Stimulated activated CD8-positive, alpha-beta memory T cell treated with anti-CD3 and anti-CD28 coated beads, Interleukin-12 subunit alpha, Interleukin-12 subunit beta, amount 100 ng/mL, for 4 hours (primary cell): ENCODE measurements at regions not wholly inside any gene's neighbourhood (a gene's known extent, or its start where the extent isn't known, plus 50 kb on each side); places are given as distances from the start of the nearest gene placed in this dataset.

ENCODE experiments used
- DNase-seq: peaks from one replicate; pipeline ENCODE4 v3.0.0-alpha.2; 2020; ENCODE audit warnings: low read depth

DNA sequence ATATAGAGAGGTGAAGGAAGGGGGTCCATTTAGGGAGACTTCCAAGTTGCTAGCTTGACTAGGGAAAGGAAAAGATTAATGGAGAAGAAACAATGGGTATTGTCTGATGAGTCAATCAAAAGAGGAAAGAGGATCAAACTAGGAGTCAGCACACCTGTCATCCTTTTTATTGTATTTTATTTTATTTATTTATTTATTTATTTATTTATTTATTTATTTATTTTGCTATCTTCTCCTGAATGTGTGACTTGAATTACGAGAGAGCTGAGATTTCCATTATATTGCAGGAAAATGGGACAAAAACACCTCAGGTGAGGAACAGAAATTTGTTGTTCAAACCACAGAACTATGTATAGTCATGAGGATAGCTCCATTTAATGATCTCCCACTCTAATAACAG, 58.9 kb downstream of the NUDT11 start:
- no peak for DNase-seq

DNA sequence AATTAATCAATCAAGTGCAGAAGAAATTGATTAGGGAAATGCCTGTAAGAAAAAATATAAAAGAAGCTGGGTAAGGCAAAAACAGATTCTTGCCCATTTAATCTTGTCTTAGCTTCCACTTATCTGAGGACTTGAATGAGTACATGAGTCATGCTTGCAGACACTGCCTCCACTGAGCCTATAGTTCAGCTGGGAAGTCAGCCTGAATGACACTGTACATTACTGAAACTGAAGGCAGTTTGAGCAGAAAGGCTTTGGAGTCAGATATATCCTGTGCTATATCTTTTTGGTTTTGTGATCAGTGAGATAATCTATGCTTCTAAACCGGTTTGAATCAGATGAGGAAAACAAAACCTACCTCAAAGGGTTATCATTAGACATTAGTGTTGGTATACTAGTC, 61.3 kb downstream of the NUDT11 start:
- no peak for DNase-seq

DNA sequence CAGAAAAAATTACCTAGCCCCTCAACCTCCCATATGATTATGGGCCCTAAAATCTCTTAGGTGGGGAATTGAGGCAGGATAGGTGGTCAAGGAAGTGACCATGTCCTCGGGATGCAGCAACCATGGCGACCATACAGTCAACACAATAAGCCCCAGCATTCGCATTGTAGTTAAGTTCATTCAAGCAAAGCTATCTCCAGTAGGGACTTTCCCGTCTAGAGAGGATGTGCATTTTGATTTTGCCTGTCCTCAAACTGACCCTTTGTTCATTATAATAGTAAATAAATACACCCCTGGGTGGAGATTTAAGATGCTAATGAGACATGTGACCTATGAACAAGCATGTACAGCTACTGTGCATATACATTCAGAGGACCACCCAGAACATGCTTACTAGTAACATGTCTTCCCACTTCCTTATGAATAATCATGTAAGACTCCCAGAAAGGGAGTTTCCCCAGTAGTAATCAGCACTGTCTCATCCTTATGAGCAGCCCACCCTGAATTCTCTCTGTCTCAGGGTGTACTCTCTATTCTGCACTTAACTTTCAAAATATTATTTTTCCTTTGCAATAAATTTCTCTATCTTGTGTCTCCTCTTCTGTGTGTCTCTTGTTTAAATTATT, 74.3 kb downstream of the NUDT11 start:
- DNase-seq, result no peak

DNA sequence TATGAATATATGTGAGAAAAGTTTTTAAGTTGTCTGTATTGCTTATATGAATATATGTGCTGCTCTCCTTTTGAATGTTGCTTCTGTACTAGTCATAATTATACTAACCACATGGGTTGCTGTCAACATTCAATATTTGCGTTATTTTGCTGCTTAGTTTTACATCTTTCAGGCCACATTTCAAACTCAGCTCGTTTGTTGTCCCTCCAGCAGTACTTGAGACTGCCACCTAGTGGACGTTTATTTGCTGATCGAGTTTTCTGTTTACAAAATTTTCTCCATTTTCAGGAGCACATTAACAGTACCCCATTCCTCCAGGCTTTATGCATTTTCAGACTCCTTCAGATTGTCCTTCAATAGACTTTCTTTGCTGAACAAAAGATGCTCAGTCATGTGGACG, 75.8 kb downstream of the NUDT11 start:
- DNase-seq, result no peak

DNA sequence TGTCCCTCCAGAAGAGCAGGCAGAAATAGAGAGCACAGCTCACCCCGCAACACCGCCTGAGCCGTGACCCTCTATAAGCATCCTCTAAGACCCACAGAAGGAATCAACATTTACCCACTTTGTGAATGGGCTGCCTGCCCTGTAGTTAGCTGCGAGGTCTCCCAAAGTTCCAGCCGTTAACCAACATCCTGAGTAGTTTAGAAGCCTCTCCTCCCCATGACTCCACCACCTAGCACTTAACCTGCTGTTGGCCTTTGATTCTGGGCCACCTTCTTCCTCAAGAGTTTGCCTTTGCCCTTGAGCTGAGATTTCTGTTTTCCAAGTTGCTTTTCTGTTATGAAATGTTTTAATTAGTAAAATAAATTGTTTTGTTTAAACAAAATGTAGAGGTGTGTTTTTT, 75.8 kb downstream of the NUDT10 start:
- DNase-seq, result no peak

DNA sequence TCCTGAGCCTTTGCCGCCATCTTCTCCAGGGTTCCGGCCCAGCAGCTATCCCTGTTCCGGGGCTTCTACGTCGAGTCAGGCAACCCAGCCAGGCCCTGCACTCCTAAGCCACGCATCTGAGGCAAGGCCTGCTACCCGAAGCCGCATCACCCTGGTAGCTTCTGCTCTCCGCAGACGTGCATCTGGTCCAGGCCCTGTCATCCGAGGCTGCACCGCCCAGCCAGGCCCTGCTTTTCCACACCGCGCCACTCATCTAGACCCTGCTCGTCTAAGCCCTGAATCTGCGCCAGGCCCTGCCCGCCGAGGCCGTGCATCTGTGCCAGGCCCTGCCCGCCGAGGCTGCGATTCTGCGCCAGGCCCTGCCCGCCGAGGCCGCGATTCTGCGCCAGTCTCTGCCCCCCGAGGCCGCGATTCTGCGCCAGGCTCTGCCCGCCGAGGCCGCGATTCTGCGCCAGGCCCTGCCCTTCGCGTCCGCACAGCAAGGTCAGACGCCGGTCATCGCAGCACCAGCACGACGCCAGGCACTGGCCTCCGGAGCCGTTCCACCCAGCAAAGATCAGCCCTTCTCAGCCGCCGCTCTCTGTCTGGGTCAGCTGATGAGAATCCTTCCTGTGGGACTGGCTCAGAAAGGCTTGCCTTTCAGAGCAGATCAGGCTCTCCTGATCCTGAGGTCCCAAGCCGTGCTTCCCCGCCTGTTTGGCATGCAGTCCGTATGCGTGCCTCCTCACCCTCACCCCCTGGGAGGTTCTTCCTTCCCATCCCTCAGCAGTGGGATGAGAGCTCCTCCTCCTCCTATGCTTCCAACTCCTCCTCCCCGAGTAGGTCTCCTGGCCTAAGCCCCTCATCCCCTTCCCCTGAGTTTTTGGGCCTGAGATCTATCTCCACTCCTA, 75.1 kb downstream of the NUDT10 start:
- DNase-seq, result no peak

DNA sequence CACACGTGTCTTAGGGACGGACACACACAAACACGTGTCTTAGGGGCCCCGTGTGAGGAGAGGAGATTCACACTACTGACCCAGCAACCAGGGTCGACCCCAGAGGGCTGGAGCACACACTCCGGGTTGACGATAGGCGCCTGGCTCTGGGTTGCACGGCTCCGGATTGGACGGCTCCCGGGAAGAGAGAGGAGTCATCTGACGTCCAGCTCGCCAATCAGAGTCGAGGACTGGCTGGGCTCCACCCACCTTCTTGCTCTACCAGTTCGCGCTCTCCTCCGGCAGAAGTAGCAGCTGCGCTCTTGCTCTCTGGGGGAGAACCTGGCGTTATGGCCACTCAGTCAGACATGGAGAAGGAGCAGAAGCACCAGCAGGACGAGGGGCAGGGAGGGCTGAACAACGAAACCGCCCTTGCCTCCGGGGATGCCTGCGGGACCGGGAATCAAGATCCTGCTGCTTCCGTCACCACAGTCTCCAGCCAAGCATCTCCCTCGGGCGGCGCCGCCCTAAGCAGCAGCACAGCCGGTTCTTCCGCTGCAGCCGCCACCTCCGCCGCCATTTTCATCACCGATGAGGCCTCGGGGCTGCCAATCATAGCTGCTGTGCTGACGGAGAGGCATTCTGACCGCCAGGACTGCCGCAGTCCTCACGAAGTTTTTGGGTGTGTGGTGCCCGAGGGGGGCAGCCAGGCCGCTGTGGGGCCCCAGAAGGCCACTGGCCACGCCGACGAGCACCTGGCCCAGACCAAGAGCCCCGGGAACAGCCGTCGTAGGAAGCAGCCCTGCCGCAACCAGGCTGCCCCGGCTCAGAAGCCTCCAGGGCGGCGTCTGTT, 74.3 kb downstream of the NUDT10 start:
- no peak for DNase-seq

DNA sequence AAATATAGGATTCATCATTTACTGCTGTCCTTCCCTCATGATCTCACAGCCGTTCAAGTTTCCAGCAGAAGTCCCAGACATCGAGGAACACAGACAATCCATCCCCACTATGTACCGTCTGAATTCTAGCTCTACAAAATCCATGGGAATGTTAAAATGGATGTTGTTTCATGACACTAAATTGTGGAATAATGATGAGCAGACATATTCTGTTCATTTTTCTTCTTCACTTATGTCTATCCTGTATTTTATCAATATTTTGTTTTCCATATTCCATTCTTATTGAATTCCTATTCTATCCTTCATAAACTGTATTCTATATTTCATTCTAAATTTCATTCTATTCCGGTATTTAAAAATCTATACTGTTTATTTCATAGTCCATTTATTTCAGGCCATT, 71.8 kb downstream of the NUDT10 start:
- no peak for DNase-seq

DNA sequence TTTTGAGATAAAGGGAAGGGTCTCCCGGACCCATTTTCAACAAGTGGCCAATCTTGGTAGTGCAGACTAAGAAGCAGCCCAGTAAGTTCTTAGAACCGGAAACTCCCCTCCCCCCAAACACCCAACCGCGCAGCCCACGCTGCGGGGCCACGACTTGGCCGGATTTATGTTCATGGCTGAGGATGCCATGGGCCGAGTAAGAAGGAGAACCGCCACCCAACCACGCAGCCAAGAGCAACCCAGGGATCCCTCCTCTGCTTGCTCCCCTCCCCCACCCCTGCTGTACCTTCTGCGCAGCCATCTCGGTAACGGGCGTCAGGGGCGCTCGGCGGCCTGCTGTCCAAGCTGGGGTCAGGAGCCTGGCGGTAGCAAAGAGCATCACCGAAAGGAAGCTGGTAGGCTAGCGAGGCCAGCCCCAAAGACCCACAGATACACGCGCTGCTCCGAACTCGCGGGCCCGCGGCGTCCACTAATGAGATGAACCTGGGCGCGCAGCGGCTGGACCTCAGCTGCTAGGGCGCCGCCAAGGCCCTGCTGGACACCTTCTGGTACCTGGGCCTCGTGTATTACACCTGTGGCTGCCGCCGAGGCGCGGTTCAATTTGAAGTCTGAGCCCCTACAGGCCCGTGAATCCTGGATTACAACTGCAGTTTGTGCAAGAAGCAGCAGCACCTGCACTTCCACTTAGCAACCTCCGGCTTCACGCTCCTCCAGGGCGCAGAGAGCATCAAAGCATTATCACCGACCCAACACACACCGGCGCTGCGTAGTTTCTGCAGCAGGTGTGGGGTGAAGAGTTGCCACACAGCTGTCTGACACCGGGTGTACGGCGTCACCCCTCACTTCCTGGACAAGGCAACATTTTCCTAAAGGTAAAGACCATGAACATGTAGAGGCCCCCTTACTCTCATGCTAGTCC, 63.4 kb downstream of the NUDT10 start:
- peak; percentile 18 for DNase-seq

DNA sequence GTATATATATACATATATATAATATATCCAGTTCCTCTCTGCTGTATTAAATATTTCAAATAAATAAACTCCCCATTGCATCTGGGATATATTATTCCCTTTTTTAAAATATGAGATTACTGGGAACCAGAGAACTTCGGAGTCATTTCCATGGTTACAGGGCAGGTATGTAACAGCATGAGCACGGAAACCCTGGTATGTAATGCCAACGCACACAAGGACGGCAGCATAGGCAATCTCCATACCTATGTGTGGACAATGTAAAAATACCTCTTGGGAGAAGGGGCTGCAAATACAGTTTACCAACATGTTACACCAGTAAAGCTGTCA, 62.8 kb downstream of the NUDT10 start:
- no peak for DNase-seq
